ENCODE measurements at regions not wholly inside any gene's neighbourhood (a gene's known extent, or its start where the extent isn't known, plus 50 kb on each side); places are given as distances from the start of the nearest gene placed in this dataset.

DNA sequence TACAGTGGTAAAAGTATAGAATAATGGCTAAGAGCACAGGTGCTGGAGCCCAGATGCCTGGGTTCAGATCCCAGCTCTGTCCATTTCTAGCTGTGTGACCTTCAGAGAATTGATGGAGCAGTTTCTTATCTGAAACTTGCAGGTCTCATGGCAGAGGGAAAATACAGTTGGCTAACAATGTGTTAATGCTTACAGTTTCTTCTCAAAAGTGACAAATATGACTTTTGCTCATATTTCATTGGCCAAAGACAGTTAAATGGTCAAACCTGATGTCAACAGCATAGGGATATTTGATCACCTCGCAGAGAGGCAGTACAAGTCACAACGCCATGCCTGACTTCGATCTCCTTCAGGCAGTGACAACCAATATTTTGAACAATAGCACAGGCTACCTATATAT is 60.2 kb upstream of the LCORL start:
- no peak for DNase-seq (ENCODE audit: low read depth, low spot score)
- Mint-ChIP-seq H3K9me3 (no peaks in the 10 kb centered on the region), H3K27me3 (ENCODE audit: low read depth) (peaks cover 2% of the 10 kb centered on the region), H3K27ac (ENCODE audit: unreplicated experiment) (no peak overlapping the region), H3K36me3 (ENCODE audit: low read depth) (no peaks in the 10 kb centered on the region), H3K4me1 (no peaks in the 10 kb centered on the region), H3K4me3 (no peak overlapping the region)
- TF ChIP-seq, protein P1, sequence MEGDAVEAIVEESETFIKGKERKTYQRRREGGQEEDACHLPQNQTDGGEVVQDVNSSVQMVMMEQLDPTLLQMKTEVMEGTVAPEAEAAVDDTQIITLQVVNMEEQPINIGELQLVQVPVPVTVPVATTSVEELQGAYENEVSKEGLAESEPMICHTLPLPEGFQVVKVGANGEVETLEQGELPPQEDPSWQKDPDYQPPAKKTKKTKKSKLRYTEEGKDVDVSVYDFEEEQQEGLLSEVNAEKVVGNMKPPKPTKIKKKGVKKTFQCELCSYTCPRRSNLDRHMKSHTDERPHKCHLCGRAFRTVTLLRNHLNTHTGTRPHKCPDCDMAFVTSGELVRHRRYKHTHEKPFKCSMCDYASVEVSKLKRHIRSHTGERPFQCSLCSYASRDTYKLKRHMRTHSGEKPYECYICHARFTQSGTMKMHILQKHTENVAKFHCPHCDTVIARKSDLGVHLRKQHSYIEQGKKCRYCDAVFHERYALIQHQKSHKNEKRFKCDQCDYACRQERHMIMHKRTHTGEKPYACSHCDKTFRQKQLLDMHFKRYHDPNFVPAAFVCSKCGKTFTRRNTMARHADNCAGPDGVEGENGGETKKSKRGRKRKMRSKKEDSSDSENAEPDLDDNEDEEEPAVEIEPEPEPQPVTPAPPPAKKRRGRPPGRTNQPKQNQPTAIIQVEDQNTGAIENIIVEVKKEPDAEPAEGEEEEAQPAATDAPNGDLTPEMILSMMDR (conservative IDR thresholded peaks at IDR 0.05), result no peak

GRCh38 chr4:18077808-18078207 is 56.3 kb upstream of the LCORL start:
- H3K27me3 Mint-ChIP-seq (ENCODE audit: low read depth), result no peaks in the 10 kb centered on the region
- TF ChIP-seq, protein P1 (conservative IDR thresholded peaks at IDR 0.05), result no peak
- DNase-seq (ENCODE audit: low read depth, low spot score), result no peak
- no peaks in the 10 kb centered on the region for H3K9me3 Mint-ChIP-seq
- H3K4me1 Mint-ChIP-seq, result no peaks in the 10 kb centered on the region
- no peaks in the 10 kb centered on the region for H3K36me3 Mint-ChIP-seq (ENCODE audit: low read depth)
- no peak overlapping the region for H3K4me3 Mint-ChIP-seq
- no peak overlapping the region for H3K27ac Mint-ChIP-seq (ENCODE audit: unreplicated experiment)

DNA sequence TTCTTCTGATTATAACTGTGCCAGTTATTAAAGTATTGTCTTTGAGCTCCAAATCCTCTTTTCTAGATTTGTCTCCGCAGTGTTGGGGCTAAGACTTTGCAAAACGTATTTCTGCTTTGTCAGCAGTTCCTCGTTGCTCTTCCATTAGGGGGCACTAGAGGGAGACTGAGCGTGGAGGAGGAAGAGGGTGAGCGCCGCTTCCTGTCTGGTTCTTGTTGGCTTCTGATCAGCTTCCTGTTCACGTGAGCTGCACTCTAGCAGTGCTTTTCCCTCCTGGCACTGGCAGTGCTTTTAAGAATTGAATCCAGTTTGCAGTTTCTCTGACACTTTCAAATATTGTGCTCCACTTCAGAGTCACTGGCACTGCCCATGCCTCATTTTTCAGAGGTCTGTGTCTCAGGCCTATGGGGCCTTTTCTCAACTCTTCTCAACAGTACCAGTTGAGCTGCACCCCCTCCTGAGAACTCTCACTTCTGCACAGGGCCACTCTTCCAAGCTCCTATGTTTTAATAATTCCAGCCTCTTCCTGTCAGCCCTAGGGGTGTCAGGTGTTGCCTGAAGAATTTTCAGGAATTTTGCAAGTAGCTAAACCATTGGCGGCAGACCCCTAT is 54.4 kb upstream of the LCORL start:
- Mint-ChIP-seq H3K4me1 (no peaks in the 10 kb centered on the region), H3K27me3 (ENCODE audit: low read depth) (peaks cover 2% of the 10 kb centered on the region), H3K27ac (ENCODE audit: unreplicated experiment) (no peak overlapping the region), H3K4me3 (no peak overlapping the region), H3K36me3 (ENCODE audit: low read depth) (no peaks in the 10 kb centered on the region), H3K9me3 (no peaks in the 10 kb centered on the region)
- TF ChIP-seq, protein P1 (conservative IDR thresholded peaks at IDR 0.05), result peak; percentile 41
- DNase-seq (ENCODE audit: low read depth, low spot score), result no peak

- Mint-ChIP-seq H3K4me1 (no peaks in the 10 kb centered on the region), H3K9me3 (no peaks in the 10 kb centered on the region), H3K27ac (ENCODE audit: unreplicated experiment) (no peak overlapping the region), H3K36me3 (ENCODE audit: low read depth) (no peaks in the 10 kb centered on the region), H3K4me3 (no peak overlapping the region), H3K27me3 (ENCODE audit: low read depth) (peaks cover 12% of the 10 kb centered on the region)
- TF ChIP-seq, protein P1 (conservative IDR thresholded peaks at IDR 0.05), result no peak
- no peak for DNase-seq (ENCODE audit: low read depth, low spot score)
Measured at GRCh38 chr4:18071894-18072293, 50.3 kb upstream of the LCORL start.
